ENCODE measurements at regions not wholly inside any gene's neighbourhood (a gene's known extent, or its start where the extent isn't known, plus 50 kb on each side); places are given as distances from the start of the nearest gene placed in this dataset.

DNA sequence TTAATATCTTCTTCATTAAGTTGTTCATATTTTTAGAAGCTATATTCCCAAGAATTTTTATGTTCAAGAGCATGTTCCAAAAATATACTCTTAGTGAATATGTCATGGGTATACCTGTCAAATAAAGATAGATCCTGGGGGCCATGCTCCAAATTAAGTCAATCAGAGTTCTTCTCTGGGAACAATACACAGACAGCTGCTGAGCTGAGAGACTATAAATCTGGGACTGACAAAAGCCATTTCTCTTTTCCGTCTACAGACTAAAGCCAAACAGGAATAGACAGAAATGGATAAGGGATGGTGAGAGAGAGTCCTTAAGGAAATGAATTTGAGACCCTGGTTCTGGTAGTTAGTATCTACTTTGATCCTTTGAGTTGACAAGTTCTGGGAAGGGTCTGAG is 465.1 kb upstream of the RASGRP1 start:
- TF ChIP-seq, protein P1, sequence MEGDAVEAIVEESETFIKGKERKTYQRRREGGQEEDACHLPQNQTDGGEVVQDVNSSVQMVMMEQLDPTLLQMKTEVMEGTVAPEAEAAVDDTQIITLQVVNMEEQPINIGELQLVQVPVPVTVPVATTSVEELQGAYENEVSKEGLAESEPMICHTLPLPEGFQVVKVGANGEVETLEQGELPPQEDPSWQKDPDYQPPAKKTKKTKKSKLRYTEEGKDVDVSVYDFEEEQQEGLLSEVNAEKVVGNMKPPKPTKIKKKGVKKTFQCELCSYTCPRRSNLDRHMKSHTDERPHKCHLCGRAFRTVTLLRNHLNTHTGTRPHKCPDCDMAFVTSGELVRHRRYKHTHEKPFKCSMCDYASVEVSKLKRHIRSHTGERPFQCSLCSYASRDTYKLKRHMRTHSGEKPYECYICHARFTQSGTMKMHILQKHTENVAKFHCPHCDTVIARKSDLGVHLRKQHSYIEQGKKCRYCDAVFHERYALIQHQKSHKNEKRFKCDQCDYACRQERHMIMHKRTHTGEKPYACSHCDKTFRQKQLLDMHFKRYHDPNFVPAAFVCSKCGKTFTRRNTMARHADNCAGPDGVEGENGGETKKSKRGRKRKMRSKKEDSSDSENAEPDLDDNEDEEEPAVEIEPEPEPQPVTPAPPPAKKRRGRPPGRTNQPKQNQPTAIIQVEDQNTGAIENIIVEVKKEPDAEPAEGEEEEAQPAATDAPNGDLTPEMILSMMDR (IDR thresholded peaks at IDR 0.05), result no peak
- TF ChIP-seq, protein P2, sequence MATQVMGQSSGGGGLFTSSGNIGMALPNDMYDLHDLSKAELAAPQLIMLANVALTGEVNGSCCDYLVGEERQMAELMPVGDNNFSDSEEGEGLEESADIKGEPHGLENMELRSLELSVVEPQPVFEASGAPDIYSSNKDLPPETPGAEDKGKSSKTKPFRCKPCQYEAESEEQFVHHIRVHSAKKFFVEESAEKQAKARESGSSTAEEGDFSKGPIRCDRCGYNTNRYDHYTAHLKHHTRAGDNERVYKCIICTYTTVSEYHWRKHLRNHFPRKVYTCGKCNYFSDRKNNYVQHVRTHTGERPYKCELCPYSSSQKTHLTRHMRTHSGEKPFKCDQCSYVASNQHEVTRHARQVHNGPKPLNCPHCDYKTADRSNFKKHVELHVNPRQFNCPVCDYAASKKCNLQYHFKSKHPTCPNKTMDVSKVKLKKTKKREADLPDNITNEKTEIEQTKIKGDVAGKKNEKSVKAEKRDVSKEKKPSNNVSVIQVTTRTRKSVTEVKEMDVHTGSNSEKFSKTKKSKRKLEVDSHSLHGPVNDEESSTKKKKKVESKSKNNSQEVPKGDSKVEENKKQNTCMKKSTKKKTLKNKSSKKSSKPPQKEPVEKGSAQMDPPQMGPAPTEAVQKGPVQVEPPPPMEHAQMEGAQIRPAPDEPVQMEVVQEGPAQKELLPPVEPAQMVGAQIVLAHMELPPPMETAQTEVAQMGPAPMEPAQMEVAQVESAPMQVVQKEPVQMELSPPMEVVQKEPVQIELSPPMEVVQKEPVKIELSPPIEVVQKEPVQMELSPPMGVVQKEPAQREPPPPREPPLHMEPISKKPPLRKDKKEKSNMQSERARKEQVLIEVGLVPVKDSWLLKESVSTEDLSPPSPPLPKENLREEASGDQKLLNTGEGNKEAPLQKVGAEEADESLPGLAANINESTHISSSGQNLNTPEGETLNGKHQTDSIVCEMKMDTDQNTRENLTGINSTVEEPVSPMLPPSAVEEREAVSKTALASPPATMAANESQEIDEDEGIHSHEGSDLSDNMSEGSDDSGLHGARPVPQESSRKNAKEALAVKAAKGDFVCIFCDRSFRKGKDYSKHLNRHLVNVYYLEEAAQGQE (IDR thresholded peaks at IDR 0.05; ENCODE audit: insufficient read depth in 1 of 2, low read depth in 2 of 2, low read length in 1 of 2), result no peak
- TF ChIP-seq SIN3A (IDR thresholded peaks at IDR 0.05; ENCODE audit: borderline replicate concordance, insufficient read depth, low read depth, low read length) (no peak), POLR2AphosphoS5 (IDR thresholded peaks at IDR 0.05; ENCODE audit: low read depth, low read length) (no peak), TCF7L2 (IDR thresholded peaks at IDR 0.05; ENCODE audit: low read depth, low read length) (no peak)

Measured in Panc1 (cell line).